HCT116 (cell line): ENCODE measurements at regions not wholly inside any gene's neighbourhood (a gene's known extent, or its start where the extent isn't known, plus 50 kb on each side); places are given as distances from the start of the nearest gene placed in this dataset.

Source experiments
- ATAC-seq: fragments of 200-7000 bp; cut with Tn5 transposase; 2 replicates; pipeline ENCODE4 v1.9.1; 2020; ENCODE audit warnings: mild to moderate bottlenecking, moderate library complexity
- BruUV-seq: library from RNA; stranded (reverse); fragments of 400-500 nt; replicated peaks from 2 replicates; lab custom pipeline; 2021; lab: Mats Ljungman, UMichigan
- CTCF ChIA-PET: fragments of 300-600 bp; sonication (Branson Sonifier 250); formaldehyde crosslinking; loops from one replicate; lab custom pipeline; 2021; ENCODE audit warnings: antibody characterized with exemption; lab: Charles Lee
- POLR2A ChIA-PET: fragments of 300-600, 350-600 bp; sonication (Branson Sonifier 250); formaldehyde crosslinking; loops from one replicate; lab custom pipeline; 2021; ENCODE audit warnings: antibody characterized with exemption; lab: Charles Lee
- RAD21 ChIA-PET, 2 experiments: fragments of 300-600 bp; sonication (Branson Sonifier 250); formaldehyde crosslinking; loops; one replicate each; lab custom pipeline; 2023; ENCODE audit warnings: low total read pairs in 2 of 2; ENCODE audit not compliant: uncharacterized antibody in 2 of 2, unreplicated experiment in 2 of 2, low non-redundant PET in 1 of 2; lab: Charles Lee
- DNase-seq: peaks from one replicate; pipeline ENCODE4 v3.0.0-alpha.2; 2010; ENCODE audit warnings: low read depth, low spot score
- H2AFZ ChIP-seq: fragments of 200-600 bp; shearing (Covaris generic), sonication (generic); 2 replicates; pipeline ENCODE4 v1.6.1; 2017; ENCODE audit warnings: low read depth, mixed run types, mixed read lengths, antibody characterized with exemption, low read length; ENCODE audit not compliant: poor library complexity, severe bottlenecking
- H3K27ac ChIP-seq: 2 replicates; pipeline ENCODE4 v1.5.1; 2012; ENCODE audit warnings: low read depth, low read length
- H3K27me3 ChIP-seq: fragments of 200-600 bp; sonication (generic); 2 replicates; pipeline ENCODE4 v1.6.1; 2016; ENCODE audit warnings: mixed run types, low read length, mixed read lengths; ENCODE audit not compliant: insufficient read depth
- H3K36me3 ChIP-seq, 2 experiments: fragments of 200-500 bp in 1 of 2; fragments of 200-600 bp in 1 of 2; sonication (Bioruptor generic) in 1 of 2; sonication (generic) in 1 of 2; 2 replicates each; pipeline versions ENCODE4 v1.5.1 to v1.6.1; 2014 to 2016; ENCODE audit warnings: low read length in 2 of 2, inconsistent platforms in 1 of 2, mixed read lengths in 1 of 2, mixed run types in 1 of 2; ENCODE audit not compliant: insufficient read depth in 2 of 2, control insufficient read depth in 1 of 2
- H3K4me1 ChIP-seq, 2 experiments: fragments of 200-600 bp in 1 of 2; sonication (generic) in 1 of 2; 2 replicates each; pipeline versions ENCODE4 v1.5.1 to v1.6.1; 2012 to 2017; ENCODE audit warnings: low read length in 2 of 2, inconsistent platforms in 1 of 2, mild to moderate bottlenecking in 1 of 2, mixed read lengths in 1 of 2, mixed run types in 1 of 2, moderate library complexity in 1 of 2; ENCODE audit not compliant: insufficient read depth in 2 of 2, control insufficient read depth in 1 of 2
- H3K4me2 ChIP-seq: fragments of 200-600 bp; sonication (generic); 2 replicates; pipeline ENCODE4 v1.6.1; 2017; ENCODE audit warnings: mixed run types, low read length, mixed read lengths
- H3K4me3 ChIP-seq, 2 experiments: fragments of 200-600 bp in 1 of 2; sonication (generic) in 1 of 2; replicated peaks in 1 of 2; 2 replicates each; pipeline ENCODE4 v1.5.1; 2011 to 2016; ENCODE audit warnings: low read length in 2 of 2, control low read depth in 1 of 2, low read depth in 1 of 2, mild to moderate bottlenecking in 1 of 2, mixed read lengths in 1 of 2, mixed run types in 1 of 2
- H3K79me2 ChIP-seq: fragments of 200-600 bp; sonication (generic); 2 replicates; pipeline ENCODE4 v1.6.1; 2017; ENCODE audit warnings: mild to moderate bottlenecking, mixed run types, low read length, moderate library complexity, mixed read lengths; ENCODE audit not compliant: insufficient read depth
- H3K9ac ChIP-seq: fragments of 200-600 bp; sonication (generic); 2 replicates; pipeline ENCODE4 v1.6.1; 2016; ENCODE audit warnings: low read length, mixed read lengths
- H3K9me2 ChIP-seq: fragments of 200-600 bp; sonication (generic), shearing (Covaris generic); 2 replicates; pipeline ENCODE4 v1.6.1; 2017; ENCODE audit warnings: mixed run types, mild to moderate bottlenecking, moderate library complexity; ENCODE audit not compliant: insufficient read depth
- H3K9me3 ChIP-seq, 2 experiments: fragments of 200-500 bp in 1 of 2; fragments of 200-600 bp in 1 of 2; sonication (Bioruptor generic) in 1 of 2; sonication (generic) in 1 of 2; 2 replicates each; pipeline ENCODE4 v1.6.1; 2014 to 2017; ENCODE audit warnings: low read length in 2 of 2, mixed read lengths in 2 of 2, inconsistent platforms in 1 of 2, low read depth in 1 of 2, mild to moderate bottlenecking in 1 of 2, mixed run types in 1 of 2, moderate library complexity in 1 of 2; ENCODE audit not compliant: control insufficient read depth in 1 of 2, insufficient read depth in 1 of 2
- H4K20me1 ChIP-seq: fragments of 200-600 bp; sonication (generic), shearing (Covaris generic); 2 replicates; pipeline ENCODE4 v1.6.1; 2017; ENCODE audit warnings: mixed run types, mild to moderate bottlenecking, moderate library complexity; ENCODE audit not compliant: insufficient read depth
- EGR1 ChIP-seq: IDR thresholded peaks from 2 replicates; pipeline ENCODE4 v1.6.1; 2012; ENCODE audit warnings: low read depth
- intact Hi-C: fragments of 100-400 bp; cut with micrococcal nuclease; formaldehyde crosslinking; loops from 2 replicates; pipeline ENCODE4 v1.10.0; 2022
- TF ChIP-seq, protein P1 (sequence below): IDR thresholded peaks from 2 replicates; pipeline ENCODE4 v1.6.1; 2012; ENCODE audit warnings: low read depth
- TF ChIP-seq, protein P2 (sequence below): IDR thresholded peaks from 2 replicates; pipeline ENCODE4 v1.6.1; 2012
- TF ChIP-seq, protein P3 (sequence below), 3 experiments: fragments of 200-600 bp in 1 of 3; sonication (generic) in 1 of 3; IDR thresholded peaks in 2 of 3; conservative IDR thresholded peaks in 1 of 3; 2 replicates each; pipeline ENCODE4 v1.5.1; 2012 to 2017; ENCODE audit warnings: low read depth in 2 of 3, low read length in 2 of 3, antibody characterized with exemption in 1 of 3, borderline replicate concordance in 1 of 3, control low read depth in 1 of 3, mild to moderate bottlenecking in 1 of 3, mixed read lengths in 1 of 3, mixed run types in 1 of 3, moderate library complexity in 1 of 3; ENCODE audit not compliant: insufficient read depth in 1 of 3

DNA sequence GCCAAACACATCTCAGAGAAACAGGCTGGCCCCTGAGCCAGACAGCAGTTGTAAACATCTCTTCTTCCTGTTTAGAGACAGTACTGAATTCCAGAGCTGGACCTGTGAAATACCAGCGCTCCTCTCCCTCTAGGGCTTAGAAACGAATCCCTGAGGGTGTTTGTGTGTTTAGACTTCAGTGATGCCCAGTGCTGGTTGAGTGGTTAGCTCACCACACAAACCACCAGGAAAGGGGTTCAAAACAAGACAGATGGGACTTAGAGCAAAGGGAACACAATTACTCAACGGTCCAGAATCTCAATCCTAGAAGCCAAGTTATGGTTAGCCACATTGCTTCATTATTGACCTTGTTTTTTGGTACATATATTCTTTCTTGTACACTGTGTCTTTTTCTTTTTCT is 108.7 kb upstream of the TMEM170B start (continued):
- TF ChIP-seq, protein P1, sequence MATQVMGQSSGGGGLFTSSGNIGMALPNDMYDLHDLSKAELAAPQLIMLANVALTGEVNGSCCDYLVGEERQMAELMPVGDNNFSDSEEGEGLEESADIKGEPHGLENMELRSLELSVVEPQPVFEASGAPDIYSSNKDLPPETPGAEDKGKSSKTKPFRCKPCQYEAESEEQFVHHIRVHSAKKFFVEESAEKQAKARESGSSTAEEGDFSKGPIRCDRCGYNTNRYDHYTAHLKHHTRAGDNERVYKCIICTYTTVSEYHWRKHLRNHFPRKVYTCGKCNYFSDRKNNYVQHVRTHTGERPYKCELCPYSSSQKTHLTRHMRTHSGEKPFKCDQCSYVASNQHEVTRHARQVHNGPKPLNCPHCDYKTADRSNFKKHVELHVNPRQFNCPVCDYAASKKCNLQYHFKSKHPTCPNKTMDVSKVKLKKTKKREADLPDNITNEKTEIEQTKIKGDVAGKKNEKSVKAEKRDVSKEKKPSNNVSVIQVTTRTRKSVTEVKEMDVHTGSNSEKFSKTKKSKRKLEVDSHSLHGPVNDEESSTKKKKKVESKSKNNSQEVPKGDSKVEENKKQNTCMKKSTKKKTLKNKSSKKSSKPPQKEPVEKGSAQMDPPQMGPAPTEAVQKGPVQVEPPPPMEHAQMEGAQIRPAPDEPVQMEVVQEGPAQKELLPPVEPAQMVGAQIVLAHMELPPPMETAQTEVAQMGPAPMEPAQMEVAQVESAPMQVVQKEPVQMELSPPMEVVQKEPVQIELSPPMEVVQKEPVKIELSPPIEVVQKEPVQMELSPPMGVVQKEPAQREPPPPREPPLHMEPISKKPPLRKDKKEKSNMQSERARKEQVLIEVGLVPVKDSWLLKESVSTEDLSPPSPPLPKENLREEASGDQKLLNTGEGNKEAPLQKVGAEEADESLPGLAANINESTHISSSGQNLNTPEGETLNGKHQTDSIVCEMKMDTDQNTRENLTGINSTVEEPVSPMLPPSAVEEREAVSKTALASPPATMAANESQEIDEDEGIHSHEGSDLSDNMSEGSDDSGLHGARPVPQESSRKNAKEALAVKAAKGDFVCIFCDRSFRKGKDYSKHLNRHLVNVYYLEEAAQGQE = no peak

DNA sequence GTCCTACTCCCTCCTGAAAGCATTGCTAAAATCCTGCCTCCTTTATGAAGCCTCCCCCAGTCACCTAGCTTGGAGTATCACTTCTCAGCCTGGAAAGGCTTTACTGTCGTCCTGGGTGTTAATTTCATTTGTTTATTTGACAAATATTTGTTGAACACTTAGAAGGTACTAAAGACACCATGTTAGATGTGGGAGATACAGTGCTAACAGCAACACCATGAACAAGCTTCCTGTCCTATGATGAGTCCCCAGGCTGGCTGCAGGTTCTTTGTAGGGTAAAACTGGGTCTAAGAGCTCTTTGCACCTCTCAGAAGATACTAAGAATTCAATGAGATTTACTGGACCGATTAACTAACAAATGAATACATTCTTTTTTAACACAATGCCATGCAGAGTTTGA is 109.2 kb upstream of the TMEM170B start:
- no peaks in the 10 kb centered on the region for H4K20me1 ChIP-seq
- H3K4me1 ChIP-seq = peaks cover 6 to 29% of the 10 kb centered on the region in 2 experiments; a peak in 3 of 4 replicates
- no peak for TF ChIP-seq EGR1
- TF ChIP-seq, protein P2, sequence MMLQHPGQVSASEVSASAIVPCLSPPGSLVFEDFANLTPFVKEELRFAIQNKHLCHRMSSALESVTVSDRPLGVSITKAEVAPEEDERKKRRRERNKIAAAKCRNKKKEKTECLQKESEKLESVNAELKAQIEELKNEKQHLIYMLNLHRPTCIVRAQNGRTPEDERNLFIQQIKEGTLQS = no peak
- TF ChIP-seq, protein P3, sequence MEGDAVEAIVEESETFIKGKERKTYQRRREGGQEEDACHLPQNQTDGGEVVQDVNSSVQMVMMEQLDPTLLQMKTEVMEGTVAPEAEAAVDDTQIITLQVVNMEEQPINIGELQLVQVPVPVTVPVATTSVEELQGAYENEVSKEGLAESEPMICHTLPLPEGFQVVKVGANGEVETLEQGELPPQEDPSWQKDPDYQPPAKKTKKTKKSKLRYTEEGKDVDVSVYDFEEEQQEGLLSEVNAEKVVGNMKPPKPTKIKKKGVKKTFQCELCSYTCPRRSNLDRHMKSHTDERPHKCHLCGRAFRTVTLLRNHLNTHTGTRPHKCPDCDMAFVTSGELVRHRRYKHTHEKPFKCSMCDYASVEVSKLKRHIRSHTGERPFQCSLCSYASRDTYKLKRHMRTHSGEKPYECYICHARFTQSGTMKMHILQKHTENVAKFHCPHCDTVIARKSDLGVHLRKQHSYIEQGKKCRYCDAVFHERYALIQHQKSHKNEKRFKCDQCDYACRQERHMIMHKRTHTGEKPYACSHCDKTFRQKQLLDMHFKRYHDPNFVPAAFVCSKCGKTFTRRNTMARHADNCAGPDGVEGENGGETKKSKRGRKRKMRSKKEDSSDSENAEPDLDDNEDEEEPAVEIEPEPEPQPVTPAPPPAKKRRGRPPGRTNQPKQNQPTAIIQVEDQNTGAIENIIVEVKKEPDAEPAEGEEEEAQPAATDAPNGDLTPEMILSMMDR (IDR thresholded peaks at IDR 0.05 in 2 of 3, conservative IDR thresholded peaks at IDR 0.05 in 1 of 3; ENCODE audit: borderline replicate concordance in 1 of 3, insufficient read depth in 1 of 3, low read depth in 2 of 3, low read length in 2 of 3) = no peak
- no peak overlapping the region for H3K9ac ChIP-seq
- ChIA-PET POLR2A (no interaction called here), RAD21 (interaction anchor here in 1 of 2 experiments (0.5 kb wide), 1 partner anchor 313 kb away, joined by 3 read pairs; no protein-coding TSS in a partner anchor), CTCF (no interaction called here)
- H3K4me2 ChIP-seq = no peak overlapping the region
- no peaks in the 10 kb centered on the region for H3K9me2 ChIP-seq
- no peak overlapping the region for H3K27ac ChIP-seq
- DNase-seq = no peak
- ATAC-seq = no peak
- no peak overlapping the region for H2AFZ ChIP-seq
- no TSS peak for BruUV-seq
- intact Hi-C loops = no loop called here
- H3K27me3 ChIP-seq = no peaks in the 10 kb centered on the region
- no peak overlapping the region for H3K4me3 ChIP-seq
- H3K36me3 ChIP-seq = no peaks in the 10 kb centered on the region
- no peaks in the 10 kb centered on the region for H3K79me2 ChIP-seq
- no peaks in the 10 kb centered on the region for H3K9me3 ChIP-seq
